ENCODE measurements at regions not wholly inside any gene's neighbourhood (a gene's known extent, or its start where the extent isn't known, plus 50 kb on each side); places are given as distances from the start of the nearest gene placed in this dataset.

GRCh38 chr15:94098921-94099573 is 132.3 kb upstream of the MCTP2 start:
- DNase-seq: no peak

- no peak for DNase-seq
These were observed 133.8 kb upstream of the MCTP2 start for GRCh38 chr15:94097552-94097951.

GRCh38 chr15:94094310-94094709 is 137.1 kb upstream of the MCTP2 start:
- no peak for DNase-seq

- DNase-seq: no peak
These were observed 145.0 kb upstream of the MCTP2 start for GRCh38 chr15:94086341-94086740.

GRCh38 chr15:94083467-94084052 is 147.8 kb upstream of the MCTP2 start:
- DNase-seq: no peak

GRCh38 chr15:94081829-94082228 is 149.5 kb upstream of the MCTP2 start:
- no peak for DNase-seq

GRCh38 chr15:94080989-94081605 is 150.3 kb upstream of the MCTP2 start:
- no peak for DNase-seq

GRCh38 chr15:94080416-94080815 is 150.9 kb upstream of the MCTP2 start:
- DNase-seq: no peak

- DNase-seq: no peak
These were observed 151.4 kb upstream of the MCTP2 start for GRCh38 chr15:94079968-94080367.

- DNase-seq: no peak
These were observed 151.9 kb upstream of the MCTP2 start for GRCh38 chr15:94079459-94079858.

GRCh38 chr15:94077938-94078337 is 153.4 kb upstream of the MCTP2 start:
- DNase-seq: no peak

- DNase-seq: no peak
These were observed 156.0 kb upstream of the MCTP2 start for GRCh38 chr15:94075349-94075748.

GRCh38 chr15:94070356-94071295 is 160.7 kb upstream of the MCTP2 start:
- no peak for DNase-seq

GRCh38 chr15:94069844-94070243 is 161.5 kb upstream of the MCTP2 start:
- DNase-seq: no peak

GRCh38 chr15:94066811-94067210 is 164.6 kb upstream of the MCTP2 start:
- no peak for DNase-seq

- no peak for DNase-seq
These were observed 165.3 kb upstream of the MCTP2 start for GRCh38 chr15:94066046-94066445.

- no peak for DNase-seq
These were observed 166.6 kb upstream of the MCTP2 start for GRCh38 chr15:94064676-94065313.

GRCh38 chr15:94061041-94061440 is 170.3 kb upstream of the MCTP2 start:
- DNase-seq: no peak

GRCh38 chr15:94059013-94059587 is 172.3 kb upstream of the MCTP2 start:
- no peak for DNase-seq

- no peak for DNase-seq
These were observed 174.1 kb upstream of the MCTP2 start for GRCh38 chr15:94057305-94057704.

GRCh38 chr15:94056314-94056713 is 175.0 kb upstream of the MCTP2 start:
- DNase-seq: no peak

GRCh38 chr15:94053626-94054025 is 177.7 kb upstream of the MCTP2 start:
- DNase-seq: no peak

- DNase-seq: no peak
These were observed 178.7 kb upstream of the MCTP2 start for GRCh38 chr15:94052711-94053110.
